Epithelial cell of esophagus (primary cell): ENCODE measurements at regions not wholly inside any gene's neighbourhood (a gene's known extent, or its start where the extent isn't known, plus 50 kb on each side); places are given as distances from the start of the nearest gene placed in this dataset.

Experiments used
- DNase-seq: peaks from one replicate; pipeline ENCODE4 v3.0.0; 2010; ENCODE audit warnings: low read depth
- H3K4me3 ChIP-seq: 2 replicates; pipeline ENCODE4 v1.5.1; 2011; ENCODE audit warnings: mild to moderate bottlenecking, low read length, control low read depth
- CTCF ChIP-seq: IDR thresholded peaks from 2 replicates; pipeline ENCODE4 v1.5.1; 2011; ENCODE audit warnings: low read depth, mild to moderate bottlenecking, low read length, control low read depth, inconsistent platforms; ENCODE audit not compliant: insufficient read depth; ENCODE audit errors: missing control alignments

GRCh38 chr6:1463751-1464426, 74.5 kb downstream of the FOXF2 start:
- H3K4me3 ChIP-seq, result no peak overlapping the region
- TF ChIP-seq CTCF, result no peak
- no peak for DNase-seq

DNA sequence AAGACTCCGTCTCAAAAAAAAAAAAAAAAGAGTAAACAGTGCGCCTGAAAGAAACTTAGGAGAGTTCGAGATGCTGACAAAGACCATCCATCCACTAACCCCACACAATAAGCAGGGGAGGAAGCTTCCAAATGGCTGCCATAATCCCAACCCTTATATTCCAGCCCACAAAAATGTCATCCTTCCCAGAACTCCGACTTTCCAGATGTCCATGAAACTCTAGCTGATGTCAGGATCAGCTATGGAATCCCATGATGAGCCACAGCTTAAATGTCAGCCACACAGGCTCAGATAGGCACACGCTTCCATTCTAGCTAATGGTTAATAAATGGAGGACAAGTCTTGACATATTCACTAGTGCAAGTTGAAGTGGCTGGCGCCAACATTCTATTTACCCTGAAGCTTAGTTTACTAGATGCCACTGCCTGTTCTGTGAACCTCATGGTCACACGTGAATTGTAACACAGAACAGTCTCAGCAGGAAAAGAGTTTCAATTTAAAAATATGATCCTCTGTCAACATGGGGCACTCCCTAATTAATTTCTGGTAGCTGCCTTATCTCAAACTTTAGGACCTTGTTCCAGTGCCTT, 75.5 kb downstream of the FOXF2 start:
- no peak overlapping the region for H3K4me3 ChIP-seq
- no peak for TF ChIP-seq CTCF
- peak; percentile 57 for DNase-seq

DNA sequence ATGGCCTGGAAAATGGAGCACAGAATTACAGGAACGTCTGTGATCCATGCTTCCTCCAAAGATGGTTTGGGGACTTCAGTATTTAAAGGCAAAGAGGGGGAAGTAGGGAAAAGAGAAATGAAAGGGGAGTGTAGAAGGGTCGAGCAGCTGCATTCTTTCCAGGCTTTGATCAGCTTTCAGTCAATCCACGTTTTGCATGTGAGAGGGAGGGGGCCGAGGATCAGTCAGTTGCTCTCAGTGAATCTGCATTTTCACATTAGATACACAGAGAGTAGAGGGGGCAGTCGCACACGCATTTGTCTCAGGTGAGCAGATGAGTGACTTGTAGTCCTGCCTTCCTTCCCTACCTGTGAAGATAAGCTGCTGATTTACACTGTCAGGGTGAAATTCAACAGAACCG, 78.8 kb downstream of the FOXF2 start:
- no peak for DNase-seq
- no peak overlapping the region for H3K4me3 ChIP-seq
- no peak for TF ChIP-seq CTCF

DNA sequence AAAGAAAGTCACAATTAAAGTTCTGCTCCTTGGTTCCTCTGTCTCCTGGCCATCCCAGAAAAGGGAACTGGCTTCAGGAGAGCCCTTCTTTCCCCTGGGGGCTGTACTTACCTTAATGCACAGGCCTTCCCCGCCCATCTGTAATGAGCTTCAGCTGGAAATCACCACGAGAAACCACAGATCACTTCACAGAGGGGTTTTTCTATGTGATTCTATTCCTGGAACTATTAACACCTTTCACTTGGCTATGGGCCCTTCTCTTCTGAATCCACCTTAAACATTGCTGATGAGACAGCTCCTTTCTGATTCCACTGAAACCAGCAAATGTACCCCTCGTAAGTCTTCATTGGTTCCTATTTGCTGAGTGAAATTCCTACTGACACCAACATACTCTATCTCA, 80.7 kb downstream of the FOXF2 start:
- TF ChIP-seq CTCF, result no peak
- no peak overlapping the region for H3K4me3 ChIP-seq
- no peak for DNase-seq

DNA sequence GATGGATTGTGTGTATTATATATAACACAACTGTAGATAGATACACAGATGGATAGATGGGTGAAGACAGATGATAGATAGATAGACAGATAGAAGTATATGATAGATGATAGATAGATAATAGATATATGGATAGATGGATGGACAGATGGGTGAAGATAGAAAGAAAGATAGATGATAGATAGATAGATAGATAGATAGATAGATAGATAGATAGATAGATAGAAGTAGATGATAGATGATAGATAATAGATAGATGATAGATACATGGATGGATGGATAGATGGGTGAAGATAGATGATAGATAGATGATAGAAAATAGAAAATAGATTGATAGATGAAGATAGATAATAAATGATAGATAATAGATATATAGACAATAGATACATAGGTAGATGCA, 83.3 kb downstream of the FOXF2 start:
- TF ChIP-seq CTCF, result no peak
- DNase-seq, result no peak
- no peak overlapping the region for H3K4me3 ChIP-seq

DNA sequence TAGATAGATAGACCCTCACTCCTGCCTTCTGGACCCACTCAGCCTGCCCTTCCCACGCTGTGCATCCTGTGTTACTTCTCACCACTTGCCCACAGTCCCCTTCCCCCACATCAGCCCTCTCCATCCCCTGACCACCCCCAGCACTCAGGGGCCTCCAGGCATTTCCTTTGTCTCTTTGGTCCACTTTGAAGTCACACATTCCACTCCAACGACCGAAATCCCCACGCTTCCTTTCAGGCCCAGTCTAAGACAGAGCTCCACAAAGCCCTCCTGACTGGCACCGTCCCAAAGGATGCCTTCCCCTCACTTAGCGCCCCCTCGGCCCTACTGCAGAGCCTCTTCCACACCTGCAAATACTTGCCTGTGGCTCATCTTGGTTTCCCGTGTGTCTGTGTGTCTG, 83.8 kb downstream of the FOXF2 start:
- H3K4me3 ChIP-seq, result no peak overlapping the region
- no peak for DNase-seq
- no peak for TF ChIP-seq CTCF

DNA sequence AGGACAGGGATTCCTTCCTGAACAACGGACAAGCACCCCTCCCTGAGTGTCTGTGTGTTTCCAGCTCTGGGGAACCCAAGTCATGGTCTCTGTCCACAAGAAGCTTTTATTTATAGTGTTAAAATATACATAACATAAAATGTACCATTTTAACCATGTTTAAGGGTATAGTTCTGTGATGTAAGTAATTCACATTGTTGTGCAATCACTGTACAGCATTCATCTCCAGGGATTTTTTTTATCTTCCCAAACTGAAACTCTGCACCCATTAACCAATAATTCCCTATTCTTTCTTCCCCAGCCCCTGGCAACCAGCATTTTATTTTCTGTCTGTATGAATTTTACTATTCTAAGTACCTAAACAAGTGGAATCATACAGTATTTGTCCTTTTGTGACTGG, 84.2 kb downstream of the FOXF2 start:
- no peak overlapping the region for H3K4me3 ChIP-seq
- no peak for DNase-seq
- TF ChIP-seq CTCF, result no peak
